ENCODE measurements at regions not wholly inside any gene's neighbourhood (a gene's known extent, or its start where the extent isn't known, plus 50 kb on each side); places are given as distances from the start of the nearest gene placed in this dataset.
A peak's percentile ranks its signal among the peaks of the same experiment; 100 is the strongest.

GRCh38 chr2:217258170-217258569, 398.3 kb upstream of the TNP1 start:
- no peak for DNase-seq

GRCh38 chr2:217256251-217256650, 396.4 kb upstream of the TNP1 start:
- DNase-seq: peak; percentile 89

- DNase-seq: peak; percentile 10
Measured at GRCh38 chr2:217254111-217254510, 394.2 kb upstream of the TNP1 start.

GRCh38 chr2:217252181-217252580, 392.3 kb upstream of the TNP1 start:
- DNase-seq: no peak

- DNase-seq: peak; percentile 90
Measured at GRCh38 chr2:217250013-217250524, 390.2 kb upstream of the TNP1 start.

- peak; percentile 42 for DNase-seq
Measured at GRCh38 chr2:217249121-217250012, 389.5 kb upstream of the TNP1 start.

- DNase-seq: peak; percentile 12
Measured at GRCh38 chr2:217248312-217248935, 388.6 kb upstream of the TNP1 start.

GRCh38 chr2:217247476-217247875, 387.6 kb upstream of the TNP1 start:
- DNase-seq: no peak

- DNase-seq: no peak
Measured at GRCh38 chr2:217246108-217246507, 386.2 kb upstream of the TNP1 start.

GRCh38 chr2:217244815-217245214, 385.0 kb upstream of the TNP1 start:
- peak; percentile 7 for DNase-seq

GRCh38 chr2:217242947-217243346, 383.1 kb upstream of the TNP1 start:
- peak; percentile 32 for DNase-seq

GRCh38 chr2:217231724-217232123, 371.9 kb upstream of the TNP1 start:
- DNase-seq: no peak

GRCh38 chr2:217231212-217231611, 371.3 kb upstream of the TNP1 start:
- DNase-seq: no peak

- DNase-seq: no peak
Measured at GRCh38 chr2:217228732-217229131, 368.9 kb upstream of the TNP1 start.

- DNase-seq: no peak
Measured at GRCh38 chr2:217227794-217228193, 367.9 kb upstream of the TNP1 start.

GRCh38 chr2:217225596-217225995, 365.7 kb upstream of the TNP1 start:
- DNase-seq: peak; percentile 77

- DNase-seq: no peak
Measured at GRCh38 chr2:217223222-217223930, 363.5 kb upstream of the TNP1 start.

- DNase-seq: no peak
Measured at GRCh38 chr2:217222309-217222910, 362.5 kb upstream of the TNP1 start.

- no peak for DNase-seq
Measured at GRCh38 chr2:217220228-217221013, 360.6 kb upstream of the TNP1 start.

GRCh38 chr2:217219164-217219520, 359.3 kb upstream of the TNP1 start:
- no peak for DNase-seq

GRCh38 chr2:217218269-217219163, 358.7 kb upstream of the TNP1 start:
- no peak for DNase-seq

Data from NCI-H82 (cell line).